NCI-H345 (cell line): ENCODE measurements at regions not wholly inside any gene's neighbourhood (a gene's known extent, or its start where the extent isn't known, plus 50 kb on each side); places are given as distances from the start of the nearest gene placed in this dataset.
"Not testable (repeated sequence)": the region's sequence is repeated elsewhere in the genome, so short reads cannot be mapped to it uniquely, and the experiment has no call there.

Experiments used
- DNase-seq: peaks from one replicate; lab custom pipeline; 2025; lab: John Stamatoyannopoulos, UW

DNA sequence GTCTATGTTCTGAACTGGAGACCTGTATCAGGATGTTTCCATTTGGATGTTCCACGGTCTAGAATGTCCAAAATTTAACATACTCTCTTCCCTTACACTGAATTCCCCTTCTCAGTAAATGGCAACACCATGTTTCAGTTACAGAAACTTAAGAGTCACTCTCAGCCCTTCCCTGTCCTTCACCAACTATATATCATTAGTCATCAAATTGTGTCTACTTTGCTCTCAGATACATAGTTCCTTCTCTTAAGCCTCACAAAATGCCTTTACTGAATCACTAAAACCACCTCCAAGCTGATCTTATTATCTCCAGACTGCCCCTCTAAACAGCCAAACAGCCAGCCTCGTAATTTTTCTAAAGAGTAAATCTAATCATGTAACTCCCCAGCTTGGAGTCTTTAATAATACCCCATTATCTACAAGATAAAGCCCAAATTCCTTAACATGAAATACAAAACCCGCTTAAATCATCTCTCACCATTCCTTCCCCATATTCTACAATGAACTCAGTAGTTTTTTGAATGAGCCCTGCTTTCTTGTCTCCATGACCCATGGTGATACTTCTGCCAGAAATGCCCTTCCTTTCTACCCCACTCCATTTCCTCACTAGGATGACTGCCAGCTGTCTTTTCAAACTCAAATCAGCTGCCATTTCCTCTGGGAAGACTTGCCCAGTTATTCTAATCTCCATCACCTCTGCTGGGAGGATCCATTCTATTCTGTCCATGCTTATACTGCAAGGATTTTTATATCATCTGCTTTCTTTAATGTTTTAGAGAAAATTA, 102.7 kb upstream of the ARHGAP42 start:
- no peak for DNase-seq

DNA sequence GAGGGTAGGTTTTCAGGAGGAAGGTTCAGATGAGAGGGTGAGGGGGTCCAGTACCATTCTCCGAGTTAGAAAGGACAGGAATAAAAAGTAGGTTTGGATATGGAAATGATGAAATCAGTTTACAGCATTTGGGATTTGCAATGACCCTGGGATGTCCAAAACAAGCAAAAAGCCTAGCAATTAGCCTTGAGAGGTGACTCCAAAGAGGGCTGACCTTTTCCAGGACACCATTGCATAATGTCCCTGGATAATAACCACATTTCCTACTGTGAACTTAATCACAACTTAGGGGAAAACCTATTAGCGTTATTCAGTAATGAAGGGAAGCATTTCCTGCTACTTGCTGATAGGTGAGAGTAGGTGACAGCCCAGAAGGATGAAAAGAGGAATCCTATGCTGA, 101.4 kb upstream of the ARHGAP42 start:
- no peak for DNase-seq

DNA sequence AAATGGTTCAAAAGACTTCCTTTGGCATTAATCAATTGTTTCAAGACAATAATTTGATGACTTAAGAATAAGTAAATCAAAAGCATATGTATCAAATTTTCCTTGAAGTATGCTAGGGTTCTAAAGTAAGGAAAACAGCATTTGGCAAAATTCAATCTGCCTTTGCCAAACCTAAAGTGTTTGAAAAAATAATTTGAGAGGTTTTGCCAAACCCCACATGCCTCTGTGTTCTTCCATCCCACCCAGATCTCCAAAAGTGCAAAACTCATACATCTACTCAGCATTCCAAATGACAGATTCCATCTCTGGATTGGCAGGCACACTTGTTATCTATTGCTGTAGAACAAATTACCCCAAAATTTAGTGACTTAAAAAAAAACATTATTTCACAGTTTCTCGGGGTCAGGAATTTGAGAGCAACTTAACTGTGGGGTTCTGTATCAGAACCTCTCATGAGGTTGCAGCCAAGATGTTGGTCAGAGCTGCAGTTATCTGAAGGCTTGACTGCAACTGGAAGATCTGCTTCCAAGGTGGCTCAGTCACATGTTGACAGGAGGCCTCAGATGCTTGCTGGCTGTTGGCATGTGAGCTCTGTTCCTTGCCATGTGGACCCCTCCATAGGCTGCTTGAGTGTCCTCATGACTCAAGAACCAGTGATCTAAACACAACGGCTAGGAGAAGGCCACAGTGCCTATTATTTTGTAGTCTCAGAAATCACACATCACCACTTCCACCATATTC, 100.6 kb upstream of the ARHGAP42 start:
- DNase-seq = no peak

- DNase-seq = no peak
Measured at GRCh38 chr11:100592619-100593260, 94.3 kb upstream of the ARHGAP42 start.

DNA sequence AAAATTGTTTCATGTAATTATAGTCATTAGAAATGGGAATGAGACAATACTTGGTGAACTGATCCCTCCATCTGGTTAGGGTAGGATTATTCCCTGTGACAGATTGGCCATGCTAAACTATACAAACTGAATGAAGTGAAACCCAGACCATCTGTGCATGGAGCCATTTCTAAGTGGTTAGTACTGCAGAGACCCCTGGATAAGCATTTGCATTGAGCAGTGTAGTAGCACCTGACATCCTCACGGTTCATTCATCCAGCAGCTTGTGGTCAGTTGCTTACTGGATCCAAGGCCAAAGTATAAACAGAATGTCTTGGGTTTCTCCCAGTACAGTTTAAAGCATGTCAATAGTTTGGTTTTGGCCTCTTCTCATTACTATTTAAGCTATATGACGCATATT, 93.8 kb upstream of the ARHGAP42 start:
- DNase-seq = no peak

DNA sequence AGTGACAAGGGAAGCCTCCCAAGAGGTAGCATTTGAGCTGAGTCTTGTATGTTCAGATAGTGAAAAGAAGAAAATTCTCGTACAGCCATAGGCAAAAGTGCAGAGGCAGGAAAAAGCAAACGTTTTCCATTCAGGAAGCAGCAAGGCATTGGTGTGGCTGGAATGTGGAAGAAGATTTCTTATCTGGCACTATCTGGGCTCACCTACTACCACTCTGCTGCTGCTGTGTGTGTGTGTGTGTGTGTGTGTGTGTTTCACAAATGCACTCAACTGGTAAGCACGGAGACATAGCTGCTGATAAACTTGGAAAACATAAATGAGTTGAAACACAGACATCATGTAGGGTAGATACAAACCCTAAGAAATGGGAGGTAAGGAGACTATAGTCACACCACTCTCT, 92.8 kb upstream of the ARHGAP42 start:
- no peak for DNase-seq

GRCh38 chr11:100600941-100601340, 86.1 kb upstream of the ARHGAP42 start:
- no peak for DNase-seq

GRCh38 chr11:100602716-100603115, 84.4 kb upstream of the ARHGAP42 start:
- no peak for DNase-seq

DNA sequence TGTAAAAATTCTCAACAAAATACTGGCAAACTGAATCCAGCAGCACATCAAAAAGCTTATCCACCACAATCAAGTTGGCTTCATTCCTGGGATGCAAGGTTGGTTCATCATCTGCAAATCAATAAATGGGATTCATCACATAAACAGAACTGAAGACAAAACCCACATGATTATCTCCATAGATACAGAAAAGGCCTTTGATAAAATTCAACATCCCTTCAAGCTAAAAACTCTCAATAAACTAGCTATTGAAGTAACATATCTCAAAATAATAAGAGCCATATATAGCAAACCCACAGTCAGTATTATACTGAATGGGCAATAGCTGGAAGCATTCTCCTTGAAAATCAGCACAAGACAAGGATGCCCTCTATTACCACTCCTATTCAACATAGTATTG, 79.3 kb upstream of the ARHGAP42 start:
- not testable (repeated sequence) for DNase-seq

- no peak for DNase-seq
Measured at GRCh38 chr11:100612766-100613165, 74.3 kb upstream of the ARHGAP42 start.

- DNase-seq = no peak
Measured at GRCh38 chr11:100618914-100619313, 68.2 kb upstream of the ARHGAP42 start.

DNA sequence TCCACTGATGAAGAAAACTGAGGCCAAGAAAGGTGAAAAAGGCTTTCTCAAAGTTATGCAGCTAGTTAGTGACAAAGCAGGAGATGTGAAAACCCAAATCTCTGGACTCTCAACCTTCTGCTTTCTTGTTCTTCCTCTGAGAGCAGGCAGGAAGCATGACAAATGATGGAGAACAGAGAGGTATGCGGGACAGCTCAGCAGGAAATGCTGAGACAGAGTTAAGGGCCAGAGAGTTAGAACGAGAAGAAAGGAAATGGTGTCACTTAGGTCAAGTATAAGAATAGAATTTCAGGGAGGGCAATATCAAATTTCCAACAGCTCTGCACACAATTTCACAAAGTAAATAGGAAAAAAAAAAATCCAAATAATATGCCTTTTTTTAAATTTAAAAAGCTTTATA, 67.6 kb upstream of the ARHGAP42 start:
- no peak for DNase-seq

DNA sequence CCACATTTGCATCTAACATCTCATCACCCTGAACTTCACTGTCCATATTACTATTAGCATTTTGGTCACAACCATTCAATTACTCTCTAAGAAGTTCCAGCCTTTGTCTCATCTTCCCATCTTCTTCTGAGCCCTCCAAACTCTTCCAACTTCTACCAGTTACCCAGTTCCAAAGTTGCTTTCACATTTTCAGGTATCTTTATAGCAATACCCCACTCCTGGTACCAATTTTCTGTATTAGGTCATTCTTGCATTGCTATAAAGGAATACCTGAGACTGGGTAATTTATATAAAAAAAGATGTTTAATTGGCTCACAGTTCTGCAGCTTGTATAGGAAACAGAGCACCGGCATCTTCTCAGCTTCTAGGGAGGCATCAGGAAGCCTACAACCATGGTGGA, 64.7 kb upstream of the ARHGAP42 start:
- DNase-seq = no peak

GRCh38 chr11:100624346-100624745, 62.7 kb upstream of the ARHGAP42 start:
- DNase-seq = no peak

DNA sequence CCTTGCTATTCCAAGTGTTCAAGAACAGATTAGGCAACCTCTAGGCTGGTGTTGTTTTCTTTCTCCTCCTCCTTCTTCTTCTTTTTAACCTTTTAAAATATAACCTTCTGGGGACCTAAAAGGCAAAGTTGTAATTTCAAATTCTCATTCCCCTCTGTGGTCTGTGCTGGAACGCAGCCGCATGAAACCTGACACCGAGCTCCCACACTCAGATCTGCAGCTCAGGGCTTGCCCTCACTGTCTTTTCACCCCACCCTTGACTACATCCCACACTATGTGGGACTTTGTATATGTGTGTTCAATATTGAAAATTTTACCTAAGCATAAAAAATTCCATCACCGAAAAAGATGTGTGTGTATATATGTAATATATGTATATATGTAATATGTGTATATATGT, 62.0 kb upstream of the ARHGAP42 start:
- no peak for DNase-seq

- DNase-seq = no peak
Measured at GRCh38 chr11:100629671-100630070, 57.4 kb upstream of the ARHGAP42 start.

GRCh38 chr11:100630898-100631297, 56.2 kb upstream of the ARHGAP42 start:
- DNase-seq = no peak

DNA sequence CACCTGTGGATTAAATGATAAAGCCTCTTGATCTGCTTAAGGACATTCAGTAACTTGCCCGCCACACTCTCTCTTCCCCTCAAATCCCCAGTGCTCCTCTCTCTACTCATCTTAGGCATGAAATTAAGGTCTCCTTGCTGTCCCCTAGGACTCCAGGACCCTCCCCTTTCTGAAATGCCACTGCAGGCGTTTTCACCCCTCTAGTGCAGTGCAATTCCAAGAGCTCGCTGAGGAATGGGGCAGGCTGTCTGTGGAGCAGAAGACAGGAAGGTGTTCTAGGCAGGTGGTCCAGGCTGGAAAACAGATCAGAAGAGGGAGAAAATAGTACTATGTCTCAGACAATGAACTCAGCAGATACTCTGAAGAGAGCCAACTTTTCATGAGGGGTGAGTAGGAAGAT, 55.8 kb upstream of the ARHGAP42 start:
- DNase-seq = no peak

DNA sequence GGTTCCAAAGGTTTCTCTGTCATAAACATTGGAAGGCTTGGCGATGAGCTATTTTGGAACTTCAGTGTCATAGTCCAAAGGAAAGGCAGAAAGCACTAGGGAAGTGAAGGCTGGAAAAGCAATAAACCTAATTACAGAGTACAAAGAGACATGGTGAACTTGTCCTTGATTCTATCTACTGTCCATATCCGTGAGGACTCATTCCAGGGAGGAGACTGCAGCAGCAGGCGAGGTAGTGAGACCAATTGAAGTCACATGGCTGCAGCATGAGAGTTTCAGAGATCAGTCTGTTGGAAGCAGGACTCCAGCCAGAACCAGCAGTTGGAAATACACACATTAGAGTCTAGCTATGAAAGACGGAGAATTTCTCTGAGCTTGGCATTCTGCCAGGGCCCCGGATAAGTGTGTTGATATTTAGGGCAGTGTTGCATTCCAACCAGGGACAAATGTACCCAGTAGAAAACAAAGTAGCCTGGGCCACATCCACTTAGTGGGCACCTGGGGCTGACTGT, 54.1 kb upstream of the ARHGAP42 start:
- DNase-seq = peak; percentile 80

- DNase-seq = no peak
Measured at GRCh38 chr11:100635194-100635593, 51.9 kb upstream of the ARHGAP42 start.

- DNase-seq = no peak
Measured at GRCh38 chr11:100636536-100636935, 50.6 kb upstream of the ARHGAP42 start.
